ENCODE measurements at regions not wholly inside any gene's neighbourhood (a gene's known extent, or its start where the extent isn't known, plus 50 kb on each side); places are given as distances from the start of the nearest gene placed in this dataset.

- Histone ChIP-seq H3K27ac (ENCODE audit: low read depth, low read length) (no peak overlapping the region), H3K4me1 (ENCODE audit: control insufficient read depth in 1 of 2, insufficient read depth in 2 of 2, low read length in 2 of 2) (no peaks in the 10 kb centered on the region), H3K9ac (ENCODE audit: low read length) (no peak overlapping the region), H3K4me2 (ENCODE audit: low read length) (no peak overlapping the region), H3K4me3 (replicated peaks in 1 of 2; ENCODE audit: low read depth in 1 of 2, low read length in 2 of 2) (no peak overlapping the region), H2AFZ (ENCODE audit: low read depth, low read length, poor library complexity, severe bottlenecking) (no peak overlapping the region), H3K36me3 (ENCODE audit: control insufficient read depth in 1 of 2, insufficient read depth in 2 of 2, low read length in 2 of 2) (no peaks in the 10 kb centered on the region), H3K9me3 (ENCODE audit: control insufficient read depth in 1 of 2, insufficient read depth in 1 of 2, low read depth in 1 of 2, low read length in 2 of 2) (peaks cover 11 to 23% of the 10 kb centered on the region in 2 experiments; a peak in 2 of 4 replicates), H3K79me2 (ENCODE audit: insufficient read depth, low read length) (no peaks in the 10 kb centered on the region), H3K27me3 (ENCODE audit: insufficient read depth, low read length) (no peaks in the 10 kb centered on the region), H4K20me1 (ENCODE audit: insufficient read depth) (no peaks in the 10 kb centered on the region), H3K9me2 (ENCODE audit: insufficient read depth) (no peaks in the 10 kb centered on the region)
- DNase-seq (ENCODE audit: low read depth, low spot score) (no peak), ATAC-seq (no peak)
- TF ChIP-seq, protein P1, sequence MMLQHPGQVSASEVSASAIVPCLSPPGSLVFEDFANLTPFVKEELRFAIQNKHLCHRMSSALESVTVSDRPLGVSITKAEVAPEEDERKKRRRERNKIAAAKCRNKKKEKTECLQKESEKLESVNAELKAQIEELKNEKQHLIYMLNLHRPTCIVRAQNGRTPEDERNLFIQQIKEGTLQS (IDR thresholded peaks at IDR 0.05): no peak
- TF ChIP-seq SIN3A (IDR thresholded peaks at IDR 0.05; ENCODE audit: low read depth) (no peak), YY1 (IDR thresholded peaks at IDR 0.05; ENCODE audit: extremely low read depth, insufficient replicate concordance, low read depth, low read length) (no peak), SRF (IDR thresholded peaks at IDR 0.05; ENCODE audit: low read depth) (no peak), ELF1 (IDR thresholded peaks at IDR 0.05; ENCODE audit: borderline replicate concordance, low read depth) (no peak), FOSL1 (IDR thresholded peaks at IDR 0.05; ENCODE audit: low read depth) (no peak), TCF7L2 (IDR thresholded peaks at IDR 0.05; ENCODE audit: borderline replicate concordance, extremely low read depth, insufficient read depth, insufficient read length) (no peak), EZH2 (IDR thresholded peaks at IDR 0.05) (no peak), JUND (IDR thresholded peaks at IDR 0.05) (no peak), REST (IDR thresholded peaks at IDR 0.05; ENCODE audit: low read depth) (no peak), EZH2phosphoT487 (IDR thresholded peaks at IDR 0.05; ENCODE audit: borderline replicate concordance) (no peak)
- TF ChIP-seq, protein P2, sequence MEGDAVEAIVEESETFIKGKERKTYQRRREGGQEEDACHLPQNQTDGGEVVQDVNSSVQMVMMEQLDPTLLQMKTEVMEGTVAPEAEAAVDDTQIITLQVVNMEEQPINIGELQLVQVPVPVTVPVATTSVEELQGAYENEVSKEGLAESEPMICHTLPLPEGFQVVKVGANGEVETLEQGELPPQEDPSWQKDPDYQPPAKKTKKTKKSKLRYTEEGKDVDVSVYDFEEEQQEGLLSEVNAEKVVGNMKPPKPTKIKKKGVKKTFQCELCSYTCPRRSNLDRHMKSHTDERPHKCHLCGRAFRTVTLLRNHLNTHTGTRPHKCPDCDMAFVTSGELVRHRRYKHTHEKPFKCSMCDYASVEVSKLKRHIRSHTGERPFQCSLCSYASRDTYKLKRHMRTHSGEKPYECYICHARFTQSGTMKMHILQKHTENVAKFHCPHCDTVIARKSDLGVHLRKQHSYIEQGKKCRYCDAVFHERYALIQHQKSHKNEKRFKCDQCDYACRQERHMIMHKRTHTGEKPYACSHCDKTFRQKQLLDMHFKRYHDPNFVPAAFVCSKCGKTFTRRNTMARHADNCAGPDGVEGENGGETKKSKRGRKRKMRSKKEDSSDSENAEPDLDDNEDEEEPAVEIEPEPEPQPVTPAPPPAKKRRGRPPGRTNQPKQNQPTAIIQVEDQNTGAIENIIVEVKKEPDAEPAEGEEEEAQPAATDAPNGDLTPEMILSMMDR (IDR thresholded peaks at IDR 0.05 in 2 of 3, conservative IDR thresholded peaks at IDR 0.05 in 1 of 3; ENCODE audit: borderline replicate concordance in 1 of 3, insufficient read depth in 1 of 3, low read depth in 2 of 3, low read length in 2 of 3): no peak
- ChIA-PET CTCF (no interaction called here), POLR2A (no interaction called here), RAD21 (ENCODE audit: low non-redundant PET in 1 of 2, low total read pairs in 2 of 2, uncharacterized antibody in 2 of 2, unreplicated experiment in 2 of 2) (no interaction called here)
- intact Hi-C loops (cut with micrococcal nuclease): no loop called here
- BruUV-seq (replicated peaks): no TSS peak
Observed at GRCh38 chr5:8391911-8392310, 523.0 kb downstream of the MTRR start.
